HEK293T (cell line): ENCODE measurements at regions not wholly inside any gene's neighbourhood (a gene's known extent, or its start where the extent isn't known, plus 50 kb on each side); places are given as distances from the start of the nearest gene placed in this dataset.

Source experiments
- ARNT ChIP-seq: fragments of 450-650 bp; IDR thresholded peaks from 2 replicates; pipeline ENCODE4 v1.6.1; 2017; ENCODE audit warnings: mild to moderate bottlenecking
- BHLHE40 ChIP-seq: fragments of 450-650 bp; IDR thresholded peaks from 2 replicates; pipeline ENCODE4 v1.6.1; 2016; ENCODE audit warnings: mild to moderate bottlenecking, moderate library complexity, borderline replicate concordance
- ELF4 ChIP-seq: fragments of 450-650 bp; IDR thresholded peaks from 2 replicates; pipeline ENCODE4 v1.6.1; 2017; ENCODE audit warnings: antibody characterized with exemption
- FOXA1 ChIP-seq: fragments of 450-650 bp; IDR thresholded peaks from 2 replicates; pipeline ENCODE4 v1.6.1; 2016; ENCODE audit warnings: mild to moderate bottlenecking
- FOXK2 ChIP-seq: fragments of 450-650 bp; IDR thresholded peaks from 2 replicates; pipeline ENCODE4 v1.6.1; 2016; ENCODE audit warnings: mild to moderate bottlenecking
- FOXM1 ChIP-seq: fragments of 450-650 bp; IDR thresholded peaks from 2 replicates; pipeline ENCODE4 v1.6.1; 2017; ENCODE audit warnings: mild to moderate bottlenecking, borderline replicate concordance
- NFRKB ChIP-seq: fragments of 450-650 bp; IDR thresholded peaks from 2 replicates; pipeline ENCODE4 v1.6.1; 2016; ENCODE audit warnings: mild to moderate bottlenecking, moderate library complexity
- PKNOX1 ChIP-seq: fragments of 450-650 bp; IDR thresholded peaks from 2 replicates; pipeline ENCODE4 v1.6.1; 2016
- SP1 ChIP-seq: fragments of 450-650 bp; IDR thresholded peaks from 2 replicates; pipeline ENCODE4 v1.6.1; 2017
- SUZ12 ChIP-seq: fragments of 450-650 bp; IDR thresholded peaks from 2 replicates; pipeline ENCODE4 v1.6.1; 2016; ENCODE audit warnings: mild to moderate bottlenecking
- TARDBP ChIP-seq: fragments of 450-650 bp; IDR thresholded peaks from 2 replicates; pipeline ENCODE4 v1.6.1; 2016
- ZNF384 ChIP-seq: fragments of 450-650 bp; IDR thresholded peaks from 2 replicates; pipeline ENCODE4 v1.6.1; 2016

GRCh38 chrX:88605222-88605583 is 141.8 kb upstream of the CPXCR1 start:
- TF ChIP-seq FOXM1, result no peak
- TF ChIP-seq ELF4, result no peak
- no peak for TF ChIP-seq BHLHE40
- TF ChIP-seq ZNF384, result no peak
- TF ChIP-seq ARNT, result no peak
- no peak for TF ChIP-seq FOXK2
- no peak for TF ChIP-seq SP1
- TF ChIP-seq NFRKB, result no peak
- TF ChIP-seq TARDBP, result no peak
- no peak for TF ChIP-seq SUZ12
- no peak for TF ChIP-seq PKNOX1
- TF ChIP-seq FOXA1, result no peak
